ENCODE measurements at regions not wholly inside any gene's neighbourhood (a gene's known extent, or its start where the extent isn't known, plus 50 kb on each side); places are given as distances from the start of the nearest gene placed in this dataset.

DNA sequence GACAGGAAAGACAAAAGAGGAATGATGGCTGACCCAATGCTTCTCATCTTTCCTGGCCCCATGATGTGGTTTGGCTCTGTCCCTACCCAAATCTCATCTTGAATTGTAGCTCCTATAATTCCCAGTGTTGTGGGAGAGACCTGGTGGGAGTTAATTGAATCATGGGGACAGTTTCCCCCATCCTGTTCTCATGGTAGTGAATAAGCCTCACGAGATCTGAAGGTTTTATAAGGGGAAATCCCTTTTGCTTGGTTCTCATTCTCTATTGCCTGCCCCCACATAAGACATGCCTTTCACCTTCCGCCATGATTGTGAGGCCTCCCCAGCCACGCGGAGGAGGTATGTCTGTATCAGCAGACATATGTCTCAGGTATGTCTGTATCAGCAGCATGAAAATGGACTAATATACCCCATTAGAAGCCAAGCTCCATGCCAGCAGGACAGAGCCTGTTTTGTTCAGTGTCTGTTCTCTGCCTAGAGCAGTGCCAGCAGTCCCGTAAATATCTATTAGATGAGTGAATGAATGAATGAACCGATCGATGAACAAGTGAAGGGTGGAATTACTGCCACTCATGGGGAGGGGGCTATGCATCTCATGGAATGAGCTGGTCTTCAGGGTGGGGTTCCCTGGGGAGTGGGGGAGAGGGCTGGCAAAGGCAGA lies 304.4 kb downstream of the SOX9 start:
- TF ChIP-seq, protein P1, sequence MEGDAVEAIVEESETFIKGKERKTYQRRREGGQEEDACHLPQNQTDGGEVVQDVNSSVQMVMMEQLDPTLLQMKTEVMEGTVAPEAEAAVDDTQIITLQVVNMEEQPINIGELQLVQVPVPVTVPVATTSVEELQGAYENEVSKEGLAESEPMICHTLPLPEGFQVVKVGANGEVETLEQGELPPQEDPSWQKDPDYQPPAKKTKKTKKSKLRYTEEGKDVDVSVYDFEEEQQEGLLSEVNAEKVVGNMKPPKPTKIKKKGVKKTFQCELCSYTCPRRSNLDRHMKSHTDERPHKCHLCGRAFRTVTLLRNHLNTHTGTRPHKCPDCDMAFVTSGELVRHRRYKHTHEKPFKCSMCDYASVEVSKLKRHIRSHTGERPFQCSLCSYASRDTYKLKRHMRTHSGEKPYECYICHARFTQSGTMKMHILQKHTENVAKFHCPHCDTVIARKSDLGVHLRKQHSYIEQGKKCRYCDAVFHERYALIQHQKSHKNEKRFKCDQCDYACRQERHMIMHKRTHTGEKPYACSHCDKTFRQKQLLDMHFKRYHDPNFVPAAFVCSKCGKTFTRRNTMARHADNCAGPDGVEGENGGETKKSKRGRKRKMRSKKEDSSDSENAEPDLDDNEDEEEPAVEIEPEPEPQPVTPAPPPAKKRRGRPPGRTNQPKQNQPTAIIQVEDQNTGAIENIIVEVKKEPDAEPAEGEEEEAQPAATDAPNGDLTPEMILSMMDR (conservative IDR thresholded peaks at IDR 0.05; ENCODE audit: low read depth in 2 of 2) = no peak
- TF ChIP-seq, protein P2, sequence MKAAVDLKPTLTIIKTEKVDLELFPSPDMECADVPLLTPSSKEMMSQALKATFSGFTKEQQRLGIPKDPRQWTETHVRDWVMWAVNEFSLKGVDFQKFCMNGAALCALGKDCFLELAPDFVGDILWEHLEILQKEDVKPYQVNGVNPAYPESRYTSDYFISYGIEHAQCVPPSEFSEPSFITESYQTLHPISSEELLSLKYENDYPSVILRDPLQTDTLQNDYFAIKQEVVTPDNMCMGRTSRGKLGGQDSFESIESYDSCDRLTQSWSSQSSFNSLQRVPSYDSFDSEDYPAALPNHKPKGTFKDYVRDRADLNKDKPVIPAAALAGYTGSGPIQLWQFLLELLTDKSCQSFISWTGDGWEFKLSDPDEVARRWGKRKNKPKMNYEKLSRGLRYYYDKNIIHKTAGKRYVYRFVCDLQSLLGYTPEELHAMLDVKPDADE (IDR thresholded peaks at IDR 0.05) = no peak
- TF ChIP-seq CREB1 (CRISPR knock-in tag; IDR thresholded peaks at IDR 0.05; ENCODE audit: low read depth) = no peak
- TF ChIP-seq EZH2 (IDR thresholded peaks at IDR 0.05; ENCODE audit: low read depth, unreplicated experiment) = no peak
- TF ChIP-seq POLR2AphosphoS5 (IDR thresholded peaks at IDR 0.05; ENCODE audit: low read depth) = no peak
- TF ChIP-seq STAT1 (IDR thresholded peaks at IDR 0.05; ENCODE audit: unreplicated experiment) = no peak
- TF ChIP-seq ZNF331 (CRISPR knock-in tag; IDR thresholded peaks at IDR 0.05; ENCODE audit: low read depth) = no peak
- TF ChIP-seq, protein P3, sequence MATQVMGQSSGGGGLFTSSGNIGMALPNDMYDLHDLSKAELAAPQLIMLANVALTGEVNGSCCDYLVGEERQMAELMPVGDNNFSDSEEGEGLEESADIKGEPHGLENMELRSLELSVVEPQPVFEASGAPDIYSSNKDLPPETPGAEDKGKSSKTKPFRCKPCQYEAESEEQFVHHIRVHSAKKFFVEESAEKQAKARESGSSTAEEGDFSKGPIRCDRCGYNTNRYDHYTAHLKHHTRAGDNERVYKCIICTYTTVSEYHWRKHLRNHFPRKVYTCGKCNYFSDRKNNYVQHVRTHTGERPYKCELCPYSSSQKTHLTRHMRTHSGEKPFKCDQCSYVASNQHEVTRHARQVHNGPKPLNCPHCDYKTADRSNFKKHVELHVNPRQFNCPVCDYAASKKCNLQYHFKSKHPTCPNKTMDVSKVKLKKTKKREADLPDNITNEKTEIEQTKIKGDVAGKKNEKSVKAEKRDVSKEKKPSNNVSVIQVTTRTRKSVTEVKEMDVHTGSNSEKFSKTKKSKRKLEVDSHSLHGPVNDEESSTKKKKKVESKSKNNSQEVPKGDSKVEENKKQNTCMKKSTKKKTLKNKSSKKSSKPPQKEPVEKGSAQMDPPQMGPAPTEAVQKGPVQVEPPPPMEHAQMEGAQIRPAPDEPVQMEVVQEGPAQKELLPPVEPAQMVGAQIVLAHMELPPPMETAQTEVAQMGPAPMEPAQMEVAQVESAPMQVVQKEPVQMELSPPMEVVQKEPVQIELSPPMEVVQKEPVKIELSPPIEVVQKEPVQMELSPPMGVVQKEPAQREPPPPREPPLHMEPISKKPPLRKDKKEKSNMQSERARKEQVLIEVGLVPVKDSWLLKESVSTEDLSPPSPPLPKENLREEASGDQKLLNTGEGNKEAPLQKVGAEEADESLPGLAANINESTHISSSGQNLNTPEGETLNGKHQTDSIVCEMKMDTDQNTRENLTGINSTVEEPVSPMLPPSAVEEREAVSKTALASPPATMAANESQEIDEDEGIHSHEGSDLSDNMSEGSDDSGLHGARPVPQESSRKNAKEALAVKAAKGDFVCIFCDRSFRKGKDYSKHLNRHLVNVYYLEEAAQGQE (IDR thresholded peaks at IDR 0.05; ENCODE audit: unreplicated experiment) = no peak
- no peak for TF ChIP-seq EZH2phosphoT487 (IDR thresholded peaks at IDR 0.05; ENCODE audit: unreplicated experiment)
- TF ChIP-seq JUNB (IDR thresholded peaks at IDR 0.05; ENCODE audit: unreplicated experiment) = no peak
- TF ChIP-seq NANOG (IDR thresholded peaks at IDR 0.05; ENCODE audit: borderline replicate concordance) = no peak

All from GM23338 (cell line).